Activated CD4-positive, alpha-beta T cell treated with anti-CD3 and anti-CD28 coated beads for 36 hours (primary cell): ENCODE measurements at regions not wholly inside any gene's neighbourhood (a gene's known extent, or its start where the extent isn't known, plus 50 kb on each side); places are given as distances from the start of the nearest gene placed in this dataset.
"Not testable (repeated sequence)": the region's sequence is repeated elsewhere in the genome, so short reads cannot be mapped to it uniquely, and the experiment has no call there.

Experiments
- ATAC-seq: fragments of 200-7000 bp; cut with Tn5 transposase; one replicate; pipeline ENCODE4 v1.10.0; 2021; ENCODE audit warnings: mild to moderate bottlenecking, moderate library complexity
- CTCF ChIA-PET: fragments of 350-600 bp; sonication (Branson Sonifier 250); formaldehyde crosslinking; loops from one replicate; lab custom pipeline; 2021; ENCODE audit warnings: antibody characterized with exemption; lab: Charles Lee
- POLR2A ChIA-PET: fragments of 350-600 bp; sonication (Branson Sonifier 250); formaldehyde crosslinking; loops from one replicate; lab custom pipeline; 2021; ENCODE audit warnings: antibody characterized with exemption, inconsistent platforms; lab: Charles Lee
- DNase-seq: peaks from one replicate; pipeline ENCODE4 v3.0.0-alpha.2; 2020
- H3K27ac Mint-ChIP-seq: one replicate; pipeline ENCODE4 v1.8.0; 2021; ENCODE audit warnings: mixed read lengths
- H3K27me3 Mint-ChIP-seq: one replicate; pipeline ENCODE4 v1.8.0; 2021; ENCODE audit warnings: mixed read lengths
- H3K36me3 Mint-ChIP-seq: one replicate; pipeline ENCODE4 v1.8.0; 2021; ENCODE audit warnings: low read depth, mixed read lengths
- H3K4me1 Mint-ChIP-seq: one replicate; pipeline ENCODE4 v1.8.0; 2021; ENCODE audit warnings: mixed read lengths
- H3K4me3 Mint-ChIP-seq: one replicate; pipeline ENCODE4 v1.8.0; 2021; ENCODE audit warnings: mild to moderate bottlenecking, moderate library complexity, mixed read lengths
- H3K9me3 Mint-ChIP-seq: one replicate; pipeline ENCODE4 v1.8.0; 2021; ENCODE audit warnings: low read depth, mixed read lengths
- intact Hi-C, 2 experiments: fragments of 100-400 bp; cut with DNase I in 1 of 2; cut with micrococcal nuclease in 1 of 2; formaldehyde crosslinking; loops; one replicate each; pipeline versions ENCODE4 v1.14.2 to v1.15.1; 2022 to 2024; cut with DNase I, micrococcal nuclease

GRCh38 chr18:58805467-58806187 lies 59.0 kb upstream of the ZNF532 start:
- peaks cover 5% of the 10 kb centered on the region for H3K4me1 Mint-ChIP-seq
- POLR2A ChIA-PET: no interaction called here
- H3K4me3 Mint-ChIP-seq: no peak overlapping the region
- H3K27me3 Mint-ChIP-seq: peaks cover 25% of the 10 kb centered on the region
- intact Hi-C loops: no loop called here
- CTCF ChIA-PET: interaction anchor here (0.6 to 1.1 kb wide), 2 partner anchors 13 to 1982 kb away, joined by 3 to 6 read pairs; no protein-coding TSS in a partner anchor
- no peaks in the 10 kb centered on the region for H3K36me3 Mint-ChIP-seq
- DNase-seq (no peak), ATAC-seq (no peak)
- H3K27ac Mint-ChIP-seq: no peak overlapping the region
- H3K9me3 Mint-ChIP-seq: no peaks in the 10 kb centered on the region

GRCh38 chr18:58806826-58807714 lies 57.6 kb upstream of the ZNF532 start:
- Mint-ChIP-seq H3K27me3 (peaks cover 25% of the 10 kb centered on the region), H3K36me3 (no peaks in the 10 kb centered on the region), H3K4me1 (peaks cover 5% of the 10 kb centered on the region), H3K9me3 (no peaks in the 10 kb centered on the region), H3K27ac (no peak overlapping the region), H3K4me3 (no peak overlapping the region)
- DNase-seq (peak; percentile 14), ATAC-seq (peak; percentile 70)
- intact Hi-C loops: no loop called here
- CTCF ChIA-PET: no interaction called here
- POLR2A ChIA-PET: no interaction called here

GRCh38 chr18:58807766-58808165 lies 56.9 kb upstream of the ZNF532 start:
- Mint-ChIP-seq H3K4me3 (no peak overlapping the region), H3K27ac (no peak overlapping the region), H3K4me1 (peaks cover 5% of the 10 kb centered on the region), H3K36me3 (no peaks in the 10 kb centered on the region), H3K9me3 (no peaks in the 10 kb centered on the region), H3K27me3 (peaks cover 23% of the 10 kb centered on the region)
- DNase-seq (no peak), ATAC-seq (no peak)
- POLR2A ChIA-PET: no interaction called here
- CTCF ChIA-PET: interaction anchor here (0.7 kb wide), 1 partner anchor 63 kb away, joined by 3 read pairs; no protein-coding TSS in a partner anchor
- intact Hi-C loops: no loop called here

GRCh38 chr18:58808349-58808748 lies 56.3 kb upstream of the ZNF532 start:
- peaks cover 25% of the 10 kb centered on the region for H3K27me3 Mint-ChIP-seq
- H3K9me3 Mint-ChIP-seq: no peaks in the 10 kb centered on the region
- H3K4me1 Mint-ChIP-seq: peaks cover 5% of the 10 kb centered on the region
- no peak for DNase-seq
- CTCF ChIA-PET: interaction anchor here (0.7 kb wide), 2 partner anchors 63 to 238 kb away, joined by 3 read pairs; no protein-coding TSS in a partner anchor
- no peak overlapping the region for H3K4me3 Mint-ChIP-seq
- intact Hi-C loops: no loop called here
- no peaks in the 10 kb centered on the region for H3K36me3 Mint-ChIP-seq
- ATAC-seq: no peak
- POLR2A ChIA-PET: no interaction called here
- H3K27ac Mint-ChIP-seq: no peak overlapping the region

- H3K27ac Mint-ChIP-seq, H3K36me3 Mint-ChIP-seq, DNase-seq, H3K4me3 Mint-ChIP-seq, POLR2A ChIA-PET, H3K4me1 Mint-ChIP-seq, intact Hi-C loops, H3K9me3 Mint-ChIP-seq, CTCF ChIA-PET, ATAC-seq: not testable (repeated sequence)
- peaks cover 41% of the 10 kb centered on the region for H3K27me3 Mint-ChIP-seq
Observed at GRCh38 chr18:58811859-58812258, 52.8 kb upstream of the ZNF532 start.

GRCh38 chr18:58813105-58813504 lies 51.6 kb upstream of the ZNF532 start:
- ChIA-PET POLR2A (interaction anchor here (0.7 kb wide), 1 partner anchor 496 kb away, joined by 3 read pairs; no protein-coding TSS in a partner anchor), CTCF (interaction anchor here (0.5 to 0.7 kb wide), 2 partner anchors 35 to 141 kb away, joined by 3 read pairs; no protein-coding TSS in a partner anchor)
- Mint-ChIP-seq H3K27me3 (peaks cover 40% of the 10 kb centered on the region), H3K27ac (no peak overlapping the region), H3K4me3 (no peak overlapping the region), H3K36me3 (no peaks in the 10 kb centered on the region), H3K9me3 (no peaks in the 10 kb centered on the region), H3K4me1 (no peaks in the 10 kb centered on the region)
- intact Hi-C loops: no loop called here
- no peak for ATAC-seq
- no peak for DNase-seq

- peaks cover under 1% of the 10 kb centered on the region for H3K4me1 Mint-ChIP-seq
Observed at GRCh38 chr18:58813561-58814225, 51.0 kb upstream of the ZNF532 start.

GRCh38 chr18:58814317-58814716 lies 50.4 kb upstream of the ZNF532 start:
- Mint-ChIP-seq H3K36me3 (no peaks in the 10 kb centered on the region), H3K27ac (no peak overlapping the region), H3K9me3 (no peaks in the 10 kb centered on the region), H3K4me3 (no peak overlapping the region), H3K4me1 (peaks cover 7% of the 10 kb centered on the region), H3K27me3 (peaks cover 43% of the 10 kb centered on the region)
- DNase-seq (no peak), ATAC-seq (no peak)
- intact Hi-C loops: no loop called here
- POLR2A ChIA-PET: no interaction called here
- CTCF ChIA-PET: no interaction called here

More at GRCh38 chr18:58813561-58814225, 51.0 kb upstream of the ZNF532 start:
- Mint-ChIP-seq H3K4me3 (no peak overlapping the region), H3K27ac (no peak overlapping the region), H3K27me3 (peaks cover 41% of the 10 kb centered on the region), H3K36me3 (no peaks in the 10 kb centered on the region), H3K9me3 (no peaks in the 10 kb centered on the region)
- POLR2A ChIA-PET: interaction anchor here (0.7 kb wide), 1 partner anchor 496 kb away, joined by 3 read pairs; no protein-coding TSS in a partner anchor
- intact Hi-C loops: no loop called here
- ATAC-seq (no peak), DNase-seq (no peak)
- CTCF ChIA-PET: no interaction called here
